ENCODE measurements at regions not wholly inside any gene's neighbourhood (a gene's known extent, or its start where the extent isn't known, plus 50 kb on each side); places are given as distances from the start of the nearest gene placed in this dataset.

DNA sequence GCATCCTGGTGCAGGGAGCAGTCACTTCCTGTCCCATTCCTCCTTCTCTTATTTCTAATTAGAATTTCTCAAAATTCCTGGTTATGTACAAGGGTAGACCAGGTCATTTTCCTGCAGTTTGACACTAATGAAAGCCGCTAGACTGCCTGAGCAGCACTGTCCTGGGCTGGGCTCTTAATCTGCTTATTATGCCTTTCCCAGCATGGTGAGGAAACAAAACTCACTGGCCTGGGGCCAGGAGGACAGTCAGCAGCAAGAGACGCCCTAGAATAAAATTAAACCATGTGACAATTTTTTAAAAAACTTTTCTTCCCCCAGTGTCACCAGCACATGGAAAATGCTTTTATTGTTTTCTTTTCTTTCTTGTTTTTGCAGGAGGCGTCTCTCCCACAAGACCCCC is 647.5 kb downstream of the TYW1 start:
- CTCF ChIA-PET, result no interaction called here
- POLR2A ChIA-PET (ENCODE audit: unreplicated experiment), result no interaction called here
- Histone ChIP-seq H3K9me2 (replicated peaks; ENCODE audit: low read length) (no peaks in the 10 kb centered on the region), H3K4me2 (ENCODE audit: low read length) (no peak overlapping the region), H3K9me3 (ENCODE audit: low read length) (no peaks in the 10 kb centered on the region), H2AFZ (ENCODE audit: low read length) (no peak overlapping the region), H3K9ac (ENCODE audit: low read length) (no peak overlapping the region), H3K4me1 (ENCODE audit: insufficient read depth, low read length) (no peaks in the 10 kb centered on the region), H3K4me3 (ENCODE audit: low read length) (no peak overlapping the region), H3F3A (ENCODE audit: low read length, unreplicated experiment) (no peaks in the 10 kb centered on the region), H3K27me3 (ENCODE audit: low read length) (no peaks in the 10 kb centered on the region), H3K27ac (ENCODE audit: low read length) (no peak overlapping the region), H3K36me3 (ENCODE audit: low read depth, low read length) (no peaks in the 10 kb centered on the region), H3K79me2 (ENCODE audit: low read length) (no peaks in the 10 kb centered on the region), H4K20me1 (ENCODE audit: low read length) (no peaks in the 10 kb centered on the region)
- no TSS peak for BruUV-seq (replicated peaks)
- DNase-seq, result no peak
- TF ChIP-seq EZH2phosphoT487 (IDR thresholded peaks at IDR 0.05; ENCODE audit: borderline replicate concordance, low read length) (no peak), EZH2 (IDR thresholded peaks at IDR 0.05; ENCODE audit: low read length, unreplicated experiment) (no peak)
- TF ChIP-seq, protein P1, sequence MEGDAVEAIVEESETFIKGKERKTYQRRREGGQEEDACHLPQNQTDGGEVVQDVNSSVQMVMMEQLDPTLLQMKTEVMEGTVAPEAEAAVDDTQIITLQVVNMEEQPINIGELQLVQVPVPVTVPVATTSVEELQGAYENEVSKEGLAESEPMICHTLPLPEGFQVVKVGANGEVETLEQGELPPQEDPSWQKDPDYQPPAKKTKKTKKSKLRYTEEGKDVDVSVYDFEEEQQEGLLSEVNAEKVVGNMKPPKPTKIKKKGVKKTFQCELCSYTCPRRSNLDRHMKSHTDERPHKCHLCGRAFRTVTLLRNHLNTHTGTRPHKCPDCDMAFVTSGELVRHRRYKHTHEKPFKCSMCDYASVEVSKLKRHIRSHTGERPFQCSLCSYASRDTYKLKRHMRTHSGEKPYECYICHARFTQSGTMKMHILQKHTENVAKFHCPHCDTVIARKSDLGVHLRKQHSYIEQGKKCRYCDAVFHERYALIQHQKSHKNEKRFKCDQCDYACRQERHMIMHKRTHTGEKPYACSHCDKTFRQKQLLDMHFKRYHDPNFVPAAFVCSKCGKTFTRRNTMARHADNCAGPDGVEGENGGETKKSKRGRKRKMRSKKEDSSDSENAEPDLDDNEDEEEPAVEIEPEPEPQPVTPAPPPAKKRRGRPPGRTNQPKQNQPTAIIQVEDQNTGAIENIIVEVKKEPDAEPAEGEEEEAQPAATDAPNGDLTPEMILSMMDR (conservative IDR thresholded peaks at IDR 0.05; ENCODE audit: low read depth, low read length), result no peak
- no peak for ATAC-seq
- intact Hi-C loops (cut with micrococcal nuclease), result no loop called here

GRCh38 chr7:67652937-67653336 is 656.3 kb downstream of the TYW1 start:
- Histone ChIP-seq H3K4me3 (ENCODE audit: low read length) (no peak overlapping the region), H3K9me2 (replicated peaks; ENCODE audit: low read length) (no peaks in the 10 kb centered on the region), H3K9me3 (ENCODE audit: low read length) (no peaks in the 10 kb centered on the region), H3K27me3 (ENCODE audit: low read length) (no peaks in the 10 kb centered on the region), H3K4me2 (ENCODE audit: low read length) (no peak overlapping the region), H3K9ac (ENCODE audit: low read length) (no peak overlapping the region), H3F3A (ENCODE audit: low read length, unreplicated experiment) (no peaks in the 10 kb centered on the region), H3K36me3 (ENCODE audit: low read depth, low read length) (no peaks in the 10 kb centered on the region), H3K4me1 (ENCODE audit: insufficient read depth, low read length) (no peaks in the 10 kb centered on the region), H4K20me1 (ENCODE audit: low read length) (no peaks in the 10 kb centered on the region), H3K27ac (ENCODE audit: low read length) (no peak overlapping the region), H2AFZ (ENCODE audit: low read length) (no peak overlapping the region), H3K79me2 (ENCODE audit: low read length) (no peaks in the 10 kb centered on the region)
- intact Hi-C loops (cut with micrococcal nuclease), result no loop called here
- no TSS peak for BruUV-seq (replicated peaks)
- CTCF ChIA-PET, result no interaction called here
- DNase-seq (no peak), ATAC-seq (no peak)
- POLR2A ChIA-PET (ENCODE audit: unreplicated experiment), result no interaction called here
- TF ChIP-seq EZH2phosphoT487 (IDR thresholded peaks at IDR 0.05; ENCODE audit: borderline replicate concordance, low read length), result no peak
- TF ChIP-seq, protein P1 (conservative IDR thresholded peaks at IDR 0.05; ENCODE audit: low read depth, low read length), result no peak
- no peak for TF ChIP-seq EZH2 (IDR thresholded peaks at IDR 0.05; ENCODE audit: low read length, unreplicated experiment)

GRCh38 chr7:67653856-67654454 is 657.3 kb downstream of the TYW1 start:
- Histone ChIP-seq H3F3A (ENCODE audit: low read length, unreplicated experiment) (no peaks in the 10 kb centered on the region), H3K79me2 (ENCODE audit: low read length) (no peaks in the 10 kb centered on the region), H4K20me1 (ENCODE audit: low read length) (no peaks in the 10 kb centered on the region), H3K9me3 (ENCODE audit: low read length) (no peaks in the 10 kb centered on the region), H3K4me2 (ENCODE audit: low read length) (no peak overlapping the region), H3K9me2 (replicated peaks; ENCODE audit: low read length) (no peaks in the 10 kb centered on the region), H3K4me3 (ENCODE audit: low read length) (no peak overlapping the region), H3K4me1 (ENCODE audit: insufficient read depth, low read length) (no peaks in the 10 kb centered on the region), H3K27ac (ENCODE audit: low read length) (no peak overlapping the region), H3K27me3 (ENCODE audit: low read length) (no peaks in the 10 kb centered on the region), H3K36me3 (ENCODE audit: low read depth, low read length) (no peaks in the 10 kb centered on the region), H3K9ac (ENCODE audit: low read length) (no peak overlapping the region), H2AFZ (ENCODE audit: low read length) (no peak overlapping the region)
- ATAC-seq, result no peak
- no peak for TF ChIP-seq EZH2 (IDR thresholded peaks at IDR 0.05; ENCODE audit: low read length, unreplicated experiment)
- TF ChIP-seq, protein P1 (conservative IDR thresholded peaks at IDR 0.05; ENCODE audit: low read depth, low read length), result no peak
- DNase-seq, result no peak
- ChIA-PET CTCF (no interaction called here), POLR2A (ENCODE audit: unreplicated experiment) (no interaction called here)
- intact Hi-C loops (cut with micrococcal nuclease), result no loop called here
- BruUV-seq (replicated peaks), result no TSS peak
